ENCODE measurements at regions not wholly inside any gene's neighbourhood (a gene's known extent, or its start where the extent isn't known, plus 50 kb on each side); places are given as distances from the start of the nearest gene placed in this dataset.

DNA sequence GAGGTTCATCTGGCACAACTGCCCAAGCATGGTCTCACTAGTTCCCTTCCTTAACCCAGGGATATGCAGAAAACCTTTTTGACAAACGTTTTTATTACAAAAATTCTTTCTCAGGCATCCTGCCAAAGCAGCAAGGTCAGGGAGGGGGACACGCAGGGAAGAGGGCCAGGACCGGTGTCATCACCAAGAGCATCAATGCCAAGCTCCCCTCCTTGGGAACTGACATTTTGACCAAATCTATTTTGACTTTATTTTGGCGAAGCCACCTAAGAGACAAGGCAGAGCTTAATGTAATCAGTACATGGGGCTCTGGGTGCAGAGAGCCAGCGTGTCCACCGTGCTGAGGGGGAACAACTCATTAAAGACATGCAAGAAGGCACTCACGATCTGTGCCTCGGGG is 265.2 kb downstream of the CBLN1 start:
- TF ChIP-seq POLR2A (IDR thresholded peaks at IDR 0.05) (no peak), EP300 (IDR thresholded peaks at IDR 0.05) (no peak)

Data from ovary (tissue), 1 donor.